GM19351 (cell line): ENCODE measurements at regions not wholly inside any gene's neighbourhood (a gene's known extent, or its start where the extent isn't known, plus 50 kb on each side); places are given as distances from the start of the nearest gene placed in this dataset.
"Not testable (repeated sequence)": the region's sequence is repeated elsewhere in the genome, so short reads cannot be mapped to it uniquely, and the experiment has no call there.

Experiments
- ATAC-seq: cut with Tn5 transposase; IDR thresholded peaks from one replicate; pipeline ENCODE4 v1.9.1; 2021; ENCODE audit warnings: mild to moderate bottlenecking, moderate library complexity; ENCODE audit not compliant: unreplicated experiment

- ATAC-seq = no peak
These were observed 308.7 kb upstream of the BRINP1 start for GRCh38 chr9:119677811-119678505.

DNA sequence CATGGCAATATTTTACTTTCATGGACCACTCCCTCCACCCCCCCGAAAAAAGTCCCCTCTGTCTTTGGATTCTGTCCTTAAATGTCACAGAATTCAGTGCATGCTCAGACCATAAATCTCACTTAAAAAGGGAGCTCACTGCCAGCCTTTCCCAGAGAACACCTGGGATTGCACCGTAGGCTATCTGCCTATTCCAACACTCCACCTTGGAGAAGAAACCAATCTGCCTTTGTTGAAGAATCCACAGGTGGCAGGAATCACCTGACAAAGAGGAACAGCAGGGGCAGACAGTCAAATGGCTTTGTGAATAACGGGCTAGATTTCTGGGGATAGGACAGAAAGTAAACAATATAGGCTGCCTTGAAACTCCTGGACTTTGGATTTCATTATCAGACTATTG, 306.7 kb upstream of the BRINP1 start:
- ATAC-seq = no peak

DNA sequence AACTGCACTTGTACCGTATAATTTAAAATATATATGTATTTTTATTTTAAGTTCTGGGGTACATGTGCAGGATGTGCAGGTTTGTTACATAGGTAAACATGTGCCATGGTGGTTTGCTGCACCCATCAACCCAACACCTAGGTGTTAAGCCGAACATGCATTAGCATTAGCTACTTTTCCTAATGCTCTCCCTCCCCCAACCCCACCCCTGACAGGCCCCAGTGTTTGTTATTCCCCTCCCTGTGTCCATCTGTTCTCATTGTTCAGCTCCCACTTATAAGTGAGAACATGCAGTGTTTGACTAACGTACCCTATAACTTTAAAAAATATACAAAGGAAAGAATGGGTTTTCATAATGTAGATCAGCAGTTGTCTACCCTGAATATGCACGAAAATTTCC, 303.5 kb upstream of the BRINP1 start:
- not testable (repeated sequence) for ATAC-seq

DNA sequence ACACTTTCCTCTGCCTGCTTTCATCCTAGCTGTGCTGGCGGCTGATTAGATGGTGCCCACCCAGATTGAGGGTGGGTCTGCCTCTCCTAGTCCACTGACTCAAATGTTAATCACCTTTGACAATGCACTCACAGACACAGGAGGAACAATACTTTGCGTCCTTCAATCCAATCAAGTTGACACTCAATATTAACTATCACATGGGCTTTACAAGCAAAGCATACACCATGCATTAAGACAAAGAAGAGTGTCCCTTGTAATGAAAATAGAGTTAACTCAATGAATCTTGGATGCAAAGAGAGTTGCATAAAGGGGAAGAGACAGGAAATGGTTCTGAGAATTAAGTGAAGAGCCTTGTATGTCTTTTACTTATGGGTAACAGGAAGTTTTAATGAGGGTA, 298.7 kb upstream of the BRINP1 start:
- ATAC-seq = no peak

DNA sequence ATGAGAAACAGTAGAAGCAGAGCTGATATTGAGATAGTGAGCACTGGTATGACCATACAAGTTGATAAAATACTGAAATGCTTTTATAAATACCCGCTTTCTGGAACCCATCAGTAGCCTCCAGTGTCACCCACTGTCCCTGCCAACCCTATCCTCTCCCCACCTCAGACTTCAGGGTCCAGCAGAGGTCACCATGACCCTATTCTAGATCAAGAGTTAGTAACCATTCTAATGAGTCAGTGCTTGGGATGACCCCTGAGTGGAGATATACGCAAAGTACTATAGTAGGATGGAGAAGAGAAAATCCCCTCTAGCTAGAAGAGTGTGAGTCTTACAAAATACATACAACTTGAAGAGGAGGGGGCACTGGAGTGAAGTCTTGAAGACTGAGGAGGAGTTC, 297.9 kb upstream of the BRINP1 start:
- no peak for ATAC-seq

- ATAC-seq = no peak
These were observed 293.1 kb upstream of the BRINP1 start for GRCh38 chr9:119662329-119662728.

GRCh38 chr9:119652931-119653330, 283.7 kb upstream of the BRINP1 start:
- no peak for ATAC-seq

GRCh38 chr9:119649205-119649604, 280.0 kb upstream of the BRINP1 start:
- no peak for ATAC-seq

GRCh38 chr9:119639287-119639955, 270.2 kb upstream of the BRINP1 start:
- ATAC-seq = no peak

- ATAC-seq = no peak
These were observed 264.8 kb upstream of the BRINP1 start for GRCh38 chr9:119634006-119634405.

GRCh38 chr9:119611565-119611964, 242.3 kb upstream of the BRINP1 start:
- ATAC-seq = no peak

- ATAC-seq = no peak
These were observed 240.2 kb upstream of the BRINP1 start for GRCh38 chr9:119609277-119609971.

GRCh38 chr9:119601632-119602031, 232.4 kb upstream of the BRINP1 start:
- no peak for ATAC-seq

DNA sequence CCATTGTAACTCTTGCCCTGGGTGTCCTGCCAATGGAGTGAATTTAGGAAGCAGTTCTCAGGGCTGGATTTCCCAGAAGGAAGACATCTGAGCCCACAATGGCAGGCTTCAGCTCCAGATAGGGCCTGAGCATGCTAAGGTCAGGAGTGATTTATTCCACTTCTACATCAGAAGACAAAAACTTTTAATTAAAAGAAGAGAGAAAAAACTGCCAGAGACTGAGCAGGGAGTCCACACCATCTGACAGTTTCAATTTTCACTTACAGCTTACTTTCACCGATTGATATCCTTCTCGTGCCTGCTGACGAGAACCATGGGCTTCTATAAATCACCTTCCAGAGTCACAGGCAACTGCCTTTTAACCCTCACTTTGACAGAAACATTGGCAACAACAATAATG, 228.3 kb upstream of the BRINP1 start:
- no peak for ATAC-seq

- ATAC-seq = no peak
These were observed 227.5 kb upstream of the BRINP1 start for GRCh38 chr9:119596703-119597102.

- ATAC-seq = no peak
These were observed 219.9 kb upstream of the BRINP1 start for GRCh38 chr9:119588874-119589744.

DNA sequence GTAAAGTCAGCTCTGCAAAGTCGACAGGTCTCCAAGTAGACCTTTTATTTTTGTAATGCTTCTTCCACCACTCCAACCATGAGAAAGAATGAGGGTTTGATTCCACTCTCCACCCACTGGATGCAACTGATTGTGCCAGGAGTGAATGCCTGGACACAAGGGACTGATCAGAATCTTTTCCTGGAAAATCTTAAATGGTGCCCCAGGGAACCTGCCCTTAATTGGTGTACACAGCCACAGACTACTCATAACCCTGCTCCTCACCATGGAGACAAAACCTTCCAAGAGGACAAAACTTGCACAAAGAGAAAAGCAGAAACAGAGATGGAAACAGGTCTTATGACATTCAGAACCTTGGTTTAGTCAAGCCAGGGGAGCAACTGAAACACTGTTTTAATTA, 208.6 kb upstream of the BRINP1 start:
- ATAC-seq = no peak

DNA sequence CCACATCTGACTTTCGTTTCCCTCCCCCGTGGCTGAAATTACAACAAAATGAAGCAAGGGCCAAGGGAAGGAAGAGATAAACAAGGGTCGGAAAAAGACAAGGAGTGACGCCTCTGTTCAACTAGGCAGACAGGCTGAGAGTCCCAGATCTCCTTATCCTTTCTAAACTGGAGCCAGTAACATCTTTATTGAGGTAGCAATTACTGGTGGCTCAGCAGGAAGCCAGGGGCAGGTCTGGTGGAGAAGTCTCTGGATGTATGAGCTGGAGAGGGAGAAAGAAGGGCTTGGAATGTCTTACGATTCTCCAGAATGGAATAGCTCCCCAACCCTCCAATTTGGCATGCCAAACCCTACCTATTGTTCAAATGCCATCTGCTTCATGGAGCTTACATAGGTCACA, 190.8 kb upstream of the BRINP1 start:
- no peak for ATAC-seq

GRCh38 chr9:119559056-119559455, 189.8 kb upstream of the BRINP1 start:
- ATAC-seq = no peak

DNA sequence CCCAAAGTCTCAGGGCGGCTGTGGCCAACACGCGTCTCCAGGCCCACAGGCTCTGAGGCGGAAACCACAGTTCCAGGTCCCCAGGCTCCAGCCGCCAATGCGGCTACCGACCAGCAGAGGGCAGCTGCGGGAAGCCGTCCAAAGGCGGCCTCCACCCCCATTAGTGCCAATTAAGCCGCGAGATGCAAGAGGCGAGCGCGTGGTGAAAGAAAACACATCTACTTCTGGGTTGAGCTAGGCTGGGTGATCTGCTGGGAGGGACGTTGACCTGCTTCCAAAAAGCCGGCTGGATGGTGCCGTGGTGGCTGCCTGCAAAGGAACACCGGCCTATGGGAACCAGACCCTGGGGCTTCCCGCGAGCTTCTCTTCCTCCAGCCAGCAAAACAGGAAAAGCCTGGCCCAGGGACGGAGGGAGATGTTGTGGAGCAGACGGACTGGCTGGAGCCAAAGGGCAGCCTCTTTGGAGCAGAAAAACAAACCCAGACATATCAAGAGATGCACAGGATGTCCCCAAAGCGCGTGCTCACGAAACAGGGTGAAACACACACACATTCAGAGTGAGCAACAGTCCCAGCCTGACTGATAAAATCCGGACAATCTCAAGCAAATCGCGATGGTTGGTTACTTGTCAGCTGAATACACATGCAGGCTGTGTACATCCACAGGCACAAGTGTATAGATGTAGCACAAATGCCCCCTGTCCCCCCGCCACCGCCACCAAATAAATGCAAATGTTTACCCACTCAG, 187.1 kb upstream of the BRINP1 start:
- ATAC-seq = peak; percentile 99
